Renal cortical epithelial cell (primary cell): ENCODE measurements at regions not wholly inside any gene's neighbourhood (a gene's known extent, or its start where the extent isn't known, plus 50 kb on each side); places are given as distances from the start of the nearest gene placed in this dataset.

ENCODE experiments used
- DNase-seq: peaks from one replicate; pipeline ENCODE4 v3.0.0-alpha.2; 2011; ENCODE audit warnings: low read depth

GRCh38 chr6:117168296-117169063 lies 96.9 kb upstream of the VGLL2 start:
- peak; percentile 68 for DNase-seq

GRCh38 chr6:117169064-117169665 lies 96.2 kb upstream of the VGLL2 start:
- DNase-seq, result no peak

- DNase-seq, result peak; percentile 28
These were observed 95.5 kb upstream of the VGLL2 start for GRCh38 chr6:117169781-117170281.

GRCh38 chr6:117174835-117175360 lies 90.5 kb upstream of the VGLL2 start:
- DNase-seq, result no peak

- peak; percentile 6 for DNase-seq
These were observed 76.6 kb upstream of the VGLL2 start for GRCh38 chr6:117188627-117189201.

GRCh38 chr6:117191009-117191408 lies 74.3 kb upstream of the VGLL2 start:
- DNase-seq, result no peak

- DNase-seq, result no peak
These were observed 73.9 kb upstream of the VGLL2 start for GRCh38 chr6:117191448-117191847.

- DNase-seq, result no peak
These were observed 71.1 kb upstream of the VGLL2 start for GRCh38 chr6:117194271-117194670.

GRCh38 chr6:117194978-117195377 lies 70.4 kb upstream of the VGLL2 start:
- no peak for DNase-seq

- DNase-seq, result peak; percentile 19
These were observed 69.6 kb upstream of the VGLL2 start for GRCh38 chr6:117195728-117196127.

- no peak for DNase-seq
These were observed 65.3 kb upstream of the VGLL2 start for GRCh38 chr6:117200067-117200466.

- no peak for DNase-seq
These were observed 60.5 kb upstream of the VGLL2 start for GRCh38 chr6:117204903-117205302.

- no peak for DNase-seq
These were observed 59.5 kb upstream of the VGLL2 start for GRCh38 chr6:117205876-117206275.

GRCh38 chr6:117206522-117206921 lies 58.8 kb upstream of the VGLL2 start:
- DNase-seq, result no peak

- peak; percentile 4 for DNase-seq
These were observed 58.2 kb upstream of the VGLL2 start for GRCh38 chr6:117206944-117207687.

- no peak for DNase-seq
These were observed 55.1 kb upstream of the VGLL2 start for GRCh38 chr6:117210279-117210678.

GRCh38 chr6:117215353-117216090 lies 49.8 kb upstream of the VGLL2 start:
- no peak for DNase-seq
